ENCODE measurements at regions not wholly inside any gene's neighbourhood (a gene's known extent, or its start where the extent isn't known, plus 50 kb on each side); places are given as distances from the start of the nearest gene placed in this dataset.
A peak's percentile ranks its signal among the peaks of the same experiment; 100 is the strongest.

- Mint-ChIP-seq H3K27me3 (no peaks in the 10 kb centered on the region), H3K27ac (no peak overlapping the region), H3K36me3 (no peaks in the 10 kb centered on the region), H3K9me3 (no peaks in the 10 kb centered on the region), H3K4me3 (no peak overlapping the region), H3K4me1 (no peaks in the 10 kb centered on the region)
- no peak for ATAC-seq (ENCODE audit: low read depth in 2 of 2)
- no peaks in the 10 kb centered on the region for H3K4me1 ChIP-seq (ENCODE audit: control insufficient read depth, insufficient read depth, low read length, poor library complexity, severe bottlenecking)
- H3K36me3 ChIP-seq (ENCODE audit: control insufficient read depth, insufficient read depth, low read length) = no peaks in the 10 kb centered on the region
- no peak for DNase-seq
- no peaks in the 10 kb centered on the region for H3K9me3 ChIP-seq (ENCODE audit: control insufficient read depth in 2 of 2, low read length in 2 of 2)
- H3K4me3 ChIP-seq (ENCODE audit: low read depth, low read length) = no peak overlapping the region
- no peak overlapping the region for H3K27ac ChIP-seq (ENCODE audit: insufficient read depth, low read length, poor library complexity, severe bottlenecking)
- H3K27me3 ChIP-seq (ENCODE audit: control insufficient read depth, insufficient read depth, low read length) = no peaks in the 10 kb centered on the region
Observed at GRCh38 chrX:111010111-111010510, 85.9 kb upstream of the PAK3 start.

DNA sequence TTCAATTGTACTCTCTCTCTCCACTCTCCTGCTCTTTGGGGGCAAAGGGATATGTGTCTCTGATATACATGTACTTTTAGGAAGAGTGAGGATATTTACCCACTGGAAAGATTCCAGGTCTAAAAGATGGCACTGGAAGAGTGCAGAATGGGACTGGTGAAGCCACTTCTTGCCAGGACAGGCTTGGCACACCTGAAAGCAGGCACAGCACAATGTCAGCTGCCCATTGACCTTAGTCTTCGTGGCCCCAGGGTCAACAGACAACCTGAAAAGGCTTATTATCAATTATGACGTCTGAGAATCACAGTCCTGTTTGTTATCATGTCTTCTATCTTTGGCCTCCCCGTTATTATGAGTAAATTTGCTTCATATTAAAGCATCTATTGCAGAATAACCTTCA is 86.7 kb upstream of the PAK3 start:
- Histone ChIP-seq H3K9me3 (ENCODE audit: control insufficient read depth in 2 of 2, low read length in 2 of 2) (no peaks in the 10 kb centered on the region), H3K4me1 (ENCODE audit: control insufficient read depth, insufficient read depth, low read length, poor library complexity, severe bottlenecking) (no peaks in the 10 kb centered on the region), H3K27ac (ENCODE audit: insufficient read depth, low read length, poor library complexity, severe bottlenecking) (no peak overlapping the region), H3K27me3 (ENCODE audit: control insufficient read depth, insufficient read depth, low read length) (no peaks in the 10 kb centered on the region), H3K36me3 (ENCODE audit: control insufficient read depth, insufficient read depth, low read length) (no peaks in the 10 kb centered on the region), H3K4me3 (ENCODE audit: low read depth, low read length) (no peak overlapping the region)
- ATAC-seq (ENCODE audit: low read depth in 2 of 2) (no peak), DNase-seq (no peak)
- Mint-ChIP-seq H3K9me3 (no peaks in the 10 kb centered on the region), H3K4me3 (no peak overlapping the region), H3K36me3 (no peaks in the 10 kb centered on the region), H3K27me3 (no peaks in the 10 kb centered on the region), H3K4me1 (no peaks in the 10 kb centered on the region), H3K27ac (no peak overlapping the region)

DNA sequence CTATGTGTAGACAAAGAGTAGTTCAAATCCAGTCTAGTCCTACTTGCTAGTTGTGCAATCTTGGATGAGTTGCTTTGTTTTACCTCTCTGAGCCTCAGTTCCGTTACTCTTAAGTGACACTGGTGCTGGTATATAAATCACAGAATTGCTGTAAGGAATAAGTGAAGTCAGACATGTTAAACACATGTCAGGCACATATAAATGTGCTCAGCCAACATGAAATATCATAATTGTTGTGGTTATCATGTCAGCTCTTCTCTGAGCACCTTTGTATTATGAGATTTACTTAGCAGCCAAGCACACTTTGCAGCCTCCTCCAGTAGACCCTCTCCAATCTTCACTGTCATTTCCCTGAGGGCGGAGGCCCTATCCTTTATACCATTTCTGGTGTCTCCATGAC is 87.9 kb upstream of the PAK3 start:
- no peaks in the 10 kb centered on the region for H3K4me1 ChIP-seq (ENCODE audit: control insufficient read depth, insufficient read depth, low read length, poor library complexity, severe bottlenecking)
- H3K27ac Mint-ChIP-seq = no peak overlapping the region
- H3K4me3 ChIP-seq (ENCODE audit: low read depth, low read length) = no peak overlapping the region
- no peak for ATAC-seq (ENCODE audit: low read depth in 2 of 2)
- no peak overlapping the region for H3K4me3 Mint-ChIP-seq
- H3K9me3 Mint-ChIP-seq = no peaks in the 10 kb centered on the region
- no peaks in the 10 kb centered on the region for H3K36me3 Mint-ChIP-seq
- no peaks in the 10 kb centered on the region for H3K4me1 Mint-ChIP-seq
- no peaks in the 10 kb centered on the region for H3K27me3 ChIP-seq (ENCODE audit: control insufficient read depth, insufficient read depth, low read length)
- no peak overlapping the region for H3K27ac ChIP-seq (ENCODE audit: insufficient read depth, low read length, poor library complexity, severe bottlenecking)
- no peaks in the 10 kb centered on the region for H3K9me3 ChIP-seq (ENCODE audit: control insufficient read depth in 2 of 2, low read length in 2 of 2)
- no peak for DNase-seq
- H3K27me3 Mint-ChIP-seq = no peaks in the 10 kb centered on the region
- H3K36me3 ChIP-seq (ENCODE audit: control insufficient read depth, insufficient read depth, low read length) = no peaks in the 10 kb centered on the region

DNA sequence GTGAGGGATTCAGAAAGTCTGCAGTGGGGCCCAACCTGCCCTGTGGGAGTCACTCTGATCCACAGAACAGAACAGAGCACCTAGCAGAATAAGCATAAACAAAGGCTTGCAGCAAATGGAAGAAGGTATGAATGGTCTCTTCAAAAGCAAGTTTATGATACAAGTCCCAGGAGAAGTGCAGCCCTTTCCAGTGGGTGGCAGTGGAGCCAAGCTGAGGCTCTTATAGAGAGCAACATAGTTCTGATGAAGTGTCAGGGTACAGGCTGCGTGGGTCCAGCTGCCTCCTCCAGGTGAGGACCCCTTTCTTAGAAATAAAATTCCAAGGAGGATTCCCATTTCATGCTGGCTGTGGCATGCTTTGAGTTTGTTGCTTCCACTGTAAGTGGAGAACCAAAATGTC is 88.8 kb upstream of the PAK3 start:
- H3K4me3 ChIP-seq (ENCODE audit: low read depth, low read length) = no peak overlapping the region
- H3K4me3 Mint-ChIP-seq = no peak overlapping the region
- H3K9me3 Mint-ChIP-seq = no peaks in the 10 kb centered on the region
- H3K4me1 ChIP-seq (ENCODE audit: control insufficient read depth, insufficient read depth, low read length, poor library complexity, severe bottlenecking) = no peaks in the 10 kb centered on the region
- H3K36me3 ChIP-seq (ENCODE audit: control insufficient read depth, insufficient read depth, low read length) = no peaks in the 10 kb centered on the region
- H3K9me3 ChIP-seq (ENCODE audit: control insufficient read depth in 2 of 2, low read length in 2 of 2) = no peaks in the 10 kb centered on the region
- no peak overlapping the region for H3K27ac ChIP-seq (ENCODE audit: insufficient read depth, low read length, poor library complexity, severe bottlenecking)
- no peaks in the 10 kb centered on the region for H3K4me1 Mint-ChIP-seq
- DNase-seq (no peak), ATAC-seq (ENCODE audit: low read depth in 2 of 2) (no peak)
- H3K27me3 ChIP-seq (ENCODE audit: control insufficient read depth, insufficient read depth, low read length) = no peaks in the 10 kb centered on the region
- H3K27me3 Mint-ChIP-seq = no peaks in the 10 kb centered on the region
- no peaks in the 10 kb centered on the region for H3K36me3 Mint-ChIP-seq
- H3K27ac Mint-ChIP-seq = no peak overlapping the region

DNA sequence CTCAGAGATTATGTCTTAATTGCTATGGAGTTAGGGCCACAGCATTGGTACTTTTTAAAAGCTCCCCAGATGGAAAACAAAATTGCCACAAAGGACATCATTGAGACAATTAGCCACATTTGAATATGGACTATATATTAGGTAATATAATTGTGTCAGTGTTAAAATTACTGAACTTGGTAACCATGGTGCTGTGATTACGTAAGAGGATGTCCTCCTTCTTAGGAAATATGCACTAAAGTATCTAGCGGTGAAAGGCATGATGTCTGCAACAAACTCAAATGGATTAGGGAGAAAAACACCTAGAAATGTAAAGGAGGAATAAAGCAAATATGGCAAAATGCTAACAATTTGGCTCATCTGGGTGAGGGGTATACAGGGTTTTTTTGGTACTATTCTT is 89.9 kb upstream of the PAK3 start:
- H3K9me3 ChIP-seq (ENCODE audit: control insufficient read depth in 2 of 2, low read length in 2 of 2) = no peaks in the 10 kb centered on the region
- H3K27me3 Mint-ChIP-seq = no peaks in the 10 kb centered on the region
- H3K4me3 Mint-ChIP-seq = no peak overlapping the region
- H3K4me3 ChIP-seq (ENCODE audit: low read depth, low read length) = no peak overlapping the region
- H3K27ac ChIP-seq (ENCODE audit: insufficient read depth, low read length, poor library complexity, severe bottlenecking) = no peak overlapping the region
- H3K4me1 ChIP-seq (ENCODE audit: control insufficient read depth, insufficient read depth, low read length, poor library complexity, severe bottlenecking) = no peaks in the 10 kb centered on the region
- DNase-seq (no peak), ATAC-seq (ENCODE audit: low read depth in 2 of 2) (no peak)
- no peaks in the 10 kb centered on the region for H3K4me1 Mint-ChIP-seq
- no peaks in the 10 kb centered on the region for H3K9me3 Mint-ChIP-seq
- no peaks in the 10 kb centered on the region for H3K36me3 Mint-ChIP-seq
- H3K36me3 ChIP-seq (ENCODE audit: control insufficient read depth, insufficient read depth, low read length) = no peaks in the 10 kb centered on the region
- no peak overlapping the region for H3K27ac Mint-ChIP-seq
- H3K27me3 ChIP-seq (ENCODE audit: control insufficient read depth, insufficient read depth, low read length) = no peaks in the 10 kb centered on the region

- Mint-ChIP-seq H3K4me1 (no peaks in the 10 kb centered on the region), H3K36me3 (no peaks in the 10 kb centered on the region), H3K4me3 (no peak overlapping the region), H3K27ac (no peak overlapping the region), H3K27me3 (no peaks in the 10 kb centered on the region), H3K9me3 (no peaks in the 10 kb centered on the region)
- ATAC-seq (ENCODE audit: low read depth in 2 of 2) = no peak
- H3K36me3 ChIP-seq (ENCODE audit: control insufficient read depth, insufficient read depth, low read length) = no peaks in the 10 kb centered on the region
- no peak for DNase-seq
- H3K27me3 ChIP-seq (ENCODE audit: control insufficient read depth, insufficient read depth, low read length) = no peaks in the 10 kb centered on the region
- no peak overlapping the region for H3K27ac ChIP-seq (ENCODE audit: insufficient read depth, low read length, poor library complexity, severe bottlenecking)
- no peaks in the 10 kb centered on the region for H3K4me1 ChIP-seq (ENCODE audit: control insufficient read depth, insufficient read depth, low read length, poor library complexity, severe bottlenecking)
- H3K4me3 ChIP-seq (ENCODE audit: low read depth, low read length) = no peak overlapping the region
- H3K9me3 ChIP-seq (ENCODE audit: control insufficient read depth in 2 of 2, low read length in 2 of 2) = no peaks in the 10 kb centered on the region
Observed at GRCh38 chrX:111005166-111005565, 90.8 kb upstream of the PAK3 start.

GRCh38 chrX:111003118-111003517 is 92.9 kb upstream of the PAK3 start:
- no peaks in the 10 kb centered on the region for H3K36me3 ChIP-seq (ENCODE audit: control insufficient read depth, insufficient read depth, low read length)
- Mint-ChIP-seq H3K9me3 (no peaks in the 10 kb centered on the region), H3K27ac (no peak overlapping the region), H3K4me3 (no peak overlapping the region), H3K36me3 (no peaks in the 10 kb centered on the region), H3K4me1 (no peaks in the 10 kb centered on the region), H3K27me3 (no peaks in the 10 kb centered on the region)
- H3K27ac ChIP-seq (ENCODE audit: insufficient read depth, low read length, poor library complexity, severe bottlenecking) = no peak overlapping the region
- H3K9me3 ChIP-seq (ENCODE audit: control insufficient read depth in 2 of 2, low read length in 2 of 2) = no peaks in the 10 kb centered on the region
- H3K4me1 ChIP-seq (ENCODE audit: control insufficient read depth, insufficient read depth, low read length, poor library complexity, severe bottlenecking) = no peaks in the 10 kb centered on the region
- no peak overlapping the region for H3K4me3 ChIP-seq (ENCODE audit: low read depth, low read length)
- no peak for ATAC-seq (ENCODE audit: low read depth in 2 of 2)
- H3K27me3 ChIP-seq (ENCODE audit: control insufficient read depth, insufficient read depth, low read length) = no peaks in the 10 kb centered on the region
- DNase-seq = no peak

DNA sequence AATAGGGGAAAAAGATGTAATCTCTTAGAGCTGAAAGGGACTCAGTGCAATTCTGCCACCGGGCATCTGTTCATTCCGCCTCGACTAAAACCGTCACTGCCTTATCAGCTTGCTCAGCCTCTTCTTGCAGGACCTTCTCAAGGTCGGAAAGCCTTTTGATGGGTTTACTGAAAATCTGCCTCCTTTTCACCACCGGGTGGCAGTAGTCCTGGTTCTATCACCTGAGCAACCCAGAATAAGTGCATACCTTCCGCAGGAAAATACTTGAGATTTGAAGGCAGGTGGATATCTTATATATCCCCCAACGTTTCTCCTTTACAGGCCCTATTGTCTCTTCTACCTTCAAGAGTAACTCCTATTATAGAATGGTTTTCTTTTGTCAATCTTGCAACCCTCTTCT is 103.4 kb upstream of the PAK3 start:
- Histone ChIP-seq H3K4me1 (ENCODE audit: control insufficient read depth, insufficient read depth, low read length, poor library complexity, severe bottlenecking) (no peaks in the 10 kb centered on the region), H3K4me3 (ENCODE audit: low read depth, low read length) (no peak overlapping the region), H3K27ac (ENCODE audit: insufficient read depth, low read length, poor library complexity, severe bottlenecking) (no peak overlapping the region), H3K36me3 (ENCODE audit: control insufficient read depth, insufficient read depth, low read length) (no peaks in the 10 kb centered on the region), H3K9me3 (ENCODE audit: control insufficient read depth in 2 of 2, low read length in 2 of 2) (no peaks in the 10 kb centered on the region), H3K27me3 (ENCODE audit: control insufficient read depth, insufficient read depth, low read length) (no peaks in the 10 kb centered on the region)
- Mint-ChIP-seq H3K27me3 (peaks cover 4% of the 10 kb centered on the region), H3K27ac (no peak overlapping the region), H3K4me1 (no peaks in the 10 kb centered on the region), H3K9me3 (peaks cover 0 to 4% (median 0%) of the 10 kb centered on the region in 7 donors), H3K36me3 (no peaks in the 10 kb centered on the region), H3K4me3 (no peak overlapping the region)
- DNase-seq = peak in 2 of 3 donors; percentile 9 to 39
- no peak for ATAC-seq (ENCODE audit: low read depth in 2 of 2)

Measured in CD4-positive, CD25-positive, alpha-beta regulatory T cell (primary cell).